Endodermal cell (in vitro differentiated cells): ENCODE measurements at regions not wholly inside any gene's neighbourhood (a gene's known extent, or its start where the extent isn't known, plus 50 kb on each side); places are given as distances from the start of the nearest gene placed in this dataset.

Experiments
- DNase-seq: peaks from one replicate; pipeline ENCODE4 v3.0.0-alpha.2; 2017
- H3K27ac ChIP-seq: 2 replicates; pipeline ENCODE4 v1.5.1; 2013; ENCODE audit warnings: mild to moderate bottlenecking, low read depth, low read length, moderate library complexity
- H3K27me3 ChIP-seq: 2 replicates; pipeline ENCODE4 v1.6.1; 2013; ENCODE audit warnings: mild to moderate bottlenecking, low read length, moderate library complexity; ENCODE audit not compliant: insufficient read depth, control insufficient read depth, poor library complexity, severe bottlenecking
- H3K36me3 ChIP-seq: 2 replicates; pipeline ENCODE4 v1.7.0; 2013; ENCODE audit warnings: mild to moderate bottlenecking, low read length, moderate library complexity; ENCODE audit not compliant: control insufficient read depth, insufficient read depth
- H3K4me1 ChIP-seq: one replicate; pipeline ENCODE4 v1.7.0; 2013; ENCODE audit warnings: low read length; ENCODE audit not compliant: control insufficient read depth, insufficient read depth
- H3K4me3 ChIP-seq: 2 replicates; pipeline ENCODE4 v1.5.1; 2013; ENCODE audit warnings: mild to moderate bottlenecking, low read length, moderate library complexity
- H3K9ac ChIP-seq: 2 replicates; pipeline ENCODE4 v1.6.1; 2013; ENCODE audit warnings: mild to moderate bottlenecking, low read length, moderate library complexity; ENCODE audit not compliant: poor library complexity, severe bottlenecking; ENCODE audit errors: extremely low read depth
- H3K9me3 ChIP-seq: 2 replicates; pipeline ENCODE4 v1.6.1; 2013; ENCODE audit warnings: mild to moderate bottlenecking, low read length, moderate library complexity; ENCODE audit not compliant: control insufficient read depth
- H3K27ac Mint-ChIP-seq: 2 replicates; pipeline ENCODE4 v1.8.0; 2020; ENCODE audit warnings: mixed read lengths
- H3K27me3 Mint-ChIP-seq: 2 replicates; pipeline ENCODE4 v1.8.0; 2021; ENCODE audit warnings: mild to moderate bottlenecking, mixed read lengths; ENCODE audit not compliant: insufficient read depth
- H3K36me3 Mint-ChIP-seq: 2 replicates; pipeline ENCODE4 v1.8.0; 2020; ENCODE audit warnings: low read depth, mixed read lengths
- H3K4me1 Mint-ChIP-seq: 2 replicates; pipeline ENCODE4 v1.8.0; 2020; ENCODE audit warnings: mixed read lengths
- H3K4me3 Mint-ChIP-seq: 2 replicates; pipeline ENCODE4 v1.8.0; 2020; ENCODE audit warnings: mild to moderate bottlenecking, moderate library complexity, mixed read lengths
- H3K9me3 Mint-ChIP-seq: 2 replicates; pipeline ENCODE4 v1.8.0; 2020; ENCODE audit warnings: mild to moderate bottlenecking, mixed read lengths
- WGBS, 2 experiments: methylation state at CpG; one replicate each; pipeline versions ENCODE4 v1.1.5 to v1.1.7; 2013; ENCODE audit warnings: missing lambda C conversion rate in 2 of 2, mixed read lengths in 1 of 2; ENCODE audit not compliant: insufficient coverage in 1 of 2, insufficient read length in 1 of 2; 5-methylcytosine and 5-hydroxymethylcytosine counted together
- TF ChIP-seq, protein P1 (sequence below): fragments of 200-600 bp; sonication (generic); conservative IDR thresholded peaks from 2 replicates; pipeline ENCODE4 v1.5.0; 2021; ENCODE audit warnings: antibody characterized with exemption, mild to moderate bottlenecking

DNA sequence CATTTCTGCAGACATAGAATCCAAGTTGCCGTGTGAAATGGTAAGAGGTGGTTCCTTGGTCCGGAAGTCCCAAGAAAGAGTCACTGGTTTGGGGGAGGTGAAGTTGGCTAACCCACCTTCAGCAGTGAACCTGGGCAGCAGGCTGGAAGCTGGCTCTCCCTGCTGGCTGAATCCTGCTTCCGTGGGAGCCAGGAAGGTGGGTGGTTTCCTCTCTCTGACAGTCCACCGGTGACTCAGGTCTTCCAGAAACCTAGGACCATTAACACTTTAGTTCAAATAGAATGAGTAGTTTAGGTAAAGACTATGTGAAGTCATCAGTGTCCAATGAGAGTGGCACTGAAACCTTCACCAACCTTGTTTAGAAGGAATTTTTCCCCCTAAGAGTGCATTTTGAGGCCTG, 87.4 kb upstream of the CACNA2D3 start:
- Mint-ChIP-seq H3K9me3 (no peaks in the 10 kb centered on the region), H3K4me3 (no peak overlapping the region), H3K4me1 (no peaks in the 10 kb centered on the region), H3K27me3 (peaks cover 1% of the 10 kb centered on the region), H3K36me3 (no peaks in the 10 kb centered on the region), H3K27ac (no peak overlapping the region)
- DNase-seq: no peak
- no peaks in the 10 kb centered on the region for H3K27me3 ChIP-seq
- 90 to 100% methylated on average over 1 to 4 of the region's 4 CpGs for WGBS, 2 experiments
- H3K36me3 ChIP-seq: no peaks in the 10 kb centered on the region
- H3K9me3 ChIP-seq: no peaks in the 10 kb centered on the region
- TF ChIP-seq, protein P1, sequence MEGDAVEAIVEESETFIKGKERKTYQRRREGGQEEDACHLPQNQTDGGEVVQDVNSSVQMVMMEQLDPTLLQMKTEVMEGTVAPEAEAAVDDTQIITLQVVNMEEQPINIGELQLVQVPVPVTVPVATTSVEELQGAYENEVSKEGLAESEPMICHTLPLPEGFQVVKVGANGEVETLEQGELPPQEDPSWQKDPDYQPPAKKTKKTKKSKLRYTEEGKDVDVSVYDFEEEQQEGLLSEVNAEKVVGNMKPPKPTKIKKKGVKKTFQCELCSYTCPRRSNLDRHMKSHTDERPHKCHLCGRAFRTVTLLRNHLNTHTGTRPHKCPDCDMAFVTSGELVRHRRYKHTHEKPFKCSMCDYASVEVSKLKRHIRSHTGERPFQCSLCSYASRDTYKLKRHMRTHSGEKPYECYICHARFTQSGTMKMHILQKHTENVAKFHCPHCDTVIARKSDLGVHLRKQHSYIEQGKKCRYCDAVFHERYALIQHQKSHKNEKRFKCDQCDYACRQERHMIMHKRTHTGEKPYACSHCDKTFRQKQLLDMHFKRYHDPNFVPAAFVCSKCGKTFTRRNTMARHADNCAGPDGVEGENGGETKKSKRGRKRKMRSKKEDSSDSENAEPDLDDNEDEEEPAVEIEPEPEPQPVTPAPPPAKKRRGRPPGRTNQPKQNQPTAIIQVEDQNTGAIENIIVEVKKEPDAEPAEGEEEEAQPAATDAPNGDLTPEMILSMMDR: no peak
- H3K9ac ChIP-seq: no peak overlapping the region
- H3K27ac ChIP-seq: no peak overlapping the region
- no peak overlapping the region for H3K4me3 ChIP-seq
- no peaks in the 10 kb centered on the region for H3K4me1 ChIP-seq

GRCh38 chr3:54033761-54034160, 88.6 kb upstream of the CACNA2D3 start:
- no peak overlapping the region for H3K27ac ChIP-seq
- H3K4me1 Mint-ChIP-seq: no peaks in the 10 kb centered on the region
- no peak overlapping the region for H3K27ac Mint-ChIP-seq
- no peaks in the 10 kb centered on the region for H3K27me3 ChIP-seq
- no peaks in the 10 kb centered on the region for H3K36me3 ChIP-seq
- peaks cover 1% of the 10 kb centered on the region for H3K27me3 Mint-ChIP-seq
- no peak for DNase-seq
- WGBS, 2 experiments: 90 to 94% methylated on average over 14 to 17 of the region's 17 CpGs
- no peak overlapping the region for H3K4me3 Mint-ChIP-seq
- no peaks in the 10 kb centered on the region for H3K4me1 ChIP-seq
- no peaks in the 10 kb centered on the region for H3K36me3 Mint-ChIP-seq
- no peaks in the 10 kb centered on the region for H3K9me3 ChIP-seq
- H3K9me3 Mint-ChIP-seq: no peaks in the 10 kb centered on the region
- H3K9ac ChIP-seq: no peak overlapping the region
- no peak overlapping the region for H3K4me3 ChIP-seq
- TF ChIP-seq, protein P1: no peak

GRCh38 chr3:54032598-54032997, 89.8 kb upstream of the CACNA2D3 start:
- Histone ChIP-seq H3K9me3 (no peaks in the 10 kb centered on the region), H3K27me3 (no peaks in the 10 kb centered on the region), H3K36me3 (no peaks in the 10 kb centered on the region), H3K4me3 (no peak overlapping the region), H3K9ac (no peak overlapping the region), H3K4me1 (no peaks in the 10 kb centered on the region), H3K27ac (no peak overlapping the region)
- Mint-ChIP-seq H3K4me3 (no peak overlapping the region), H3K36me3 (no peaks in the 10 kb centered on the region), H3K27ac (no peak overlapping the region), H3K4me1 (no peaks in the 10 kb centered on the region), H3K9me3 (no peaks in the 10 kb centered on the region), H3K27me3 (no peaks in the 10 kb centered on the region)
- 87 to 95% methylated on average over 3 to 5 of the region's 5 CpGs for WGBS, 2 experiments
- TF ChIP-seq, protein P1: no peak
- DNase-seq: no peak
